IMR-90 (cell line): ENCODE measurements at regions not wholly inside any gene's neighbourhood (a gene's known extent, or its start where the extent isn't known, plus 50 kb on each side); places are given as distances from the start of the nearest gene placed in this dataset.

ENCODE experiments used
- MXI1 ChIP-seq: IDR thresholded peaks from 2 replicates; pipeline ENCODE4 v1.6.1; 2012; ENCODE audit warnings: low read depth, mild to moderate bottlenecking, low read length, moderate library complexity, borderline replicate concordance
- POLR2A ChIP-seq: IDR thresholded peaks from 2 replicates; pipeline ENCODE4 v1.6.1; 2012; ENCODE audit warnings: mild to moderate bottlenecking, low read depth, low read length
- TF ChIP-seq, protein P1 (sequence below): conservative IDR thresholded peaks from 2 replicates; pipeline ENCODE4 v1.5.1; 2012; ENCODE audit warnings: mild to moderate bottlenecking, low read depth, low read length, improper control_type of control experiment

DNA sequence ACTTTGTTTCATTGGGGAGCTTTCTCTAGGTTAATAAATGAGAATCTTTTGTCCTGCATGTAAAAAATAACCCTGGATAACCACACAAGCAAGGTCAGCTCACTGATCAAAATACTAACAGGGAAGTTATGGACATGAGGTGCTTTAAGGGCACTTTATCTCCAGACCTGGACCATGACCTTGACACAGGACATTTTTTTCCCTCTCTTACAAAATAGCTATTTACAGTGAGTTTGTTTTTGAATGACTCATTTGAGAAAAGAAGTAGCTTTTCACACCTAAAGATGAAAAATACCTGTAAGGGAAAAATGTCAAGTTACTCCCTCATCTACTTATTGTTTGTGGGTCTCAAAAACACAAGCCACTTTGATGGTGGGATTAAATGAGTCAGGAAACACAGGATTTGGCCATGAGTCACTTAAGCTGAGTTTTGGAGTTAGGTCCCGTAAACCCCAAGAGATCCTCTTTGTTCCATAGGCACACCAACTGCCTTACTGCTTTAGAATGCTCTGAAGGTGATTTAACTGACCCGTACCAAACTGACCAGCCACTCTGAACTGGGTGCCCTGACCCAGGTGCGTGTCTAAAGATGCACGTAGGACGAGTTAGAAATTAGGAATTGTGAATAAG, 479.3 kb upstream of the NXPH2 start:
- TF ChIP-seq, protein P1, sequence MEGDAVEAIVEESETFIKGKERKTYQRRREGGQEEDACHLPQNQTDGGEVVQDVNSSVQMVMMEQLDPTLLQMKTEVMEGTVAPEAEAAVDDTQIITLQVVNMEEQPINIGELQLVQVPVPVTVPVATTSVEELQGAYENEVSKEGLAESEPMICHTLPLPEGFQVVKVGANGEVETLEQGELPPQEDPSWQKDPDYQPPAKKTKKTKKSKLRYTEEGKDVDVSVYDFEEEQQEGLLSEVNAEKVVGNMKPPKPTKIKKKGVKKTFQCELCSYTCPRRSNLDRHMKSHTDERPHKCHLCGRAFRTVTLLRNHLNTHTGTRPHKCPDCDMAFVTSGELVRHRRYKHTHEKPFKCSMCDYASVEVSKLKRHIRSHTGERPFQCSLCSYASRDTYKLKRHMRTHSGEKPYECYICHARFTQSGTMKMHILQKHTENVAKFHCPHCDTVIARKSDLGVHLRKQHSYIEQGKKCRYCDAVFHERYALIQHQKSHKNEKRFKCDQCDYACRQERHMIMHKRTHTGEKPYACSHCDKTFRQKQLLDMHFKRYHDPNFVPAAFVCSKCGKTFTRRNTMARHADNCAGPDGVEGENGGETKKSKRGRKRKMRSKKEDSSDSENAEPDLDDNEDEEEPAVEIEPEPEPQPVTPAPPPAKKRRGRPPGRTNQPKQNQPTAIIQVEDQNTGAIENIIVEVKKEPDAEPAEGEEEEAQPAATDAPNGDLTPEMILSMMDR, result no peak
- TF ChIP-seq MXI1 (no peak), POLR2A (no peak)
